ENCODE measurements at regions not wholly inside any gene's neighbourhood (a gene's known extent, or its start where the extent isn't known, plus 50 kb on each side); places are given as distances from the start of the nearest gene placed in this dataset.

GRCh38 chr11:70524096-70524922 lies 126.0 kb downstream of the CTTN start:
- Histone ChIP-seq H3K36me3 (ENCODE audit: low read depth) (no peaks in the 10 kb centered on the region), H3K79me2 (ENCODE audit: low read depth) (no peaks in the 10 kb centered on the region), H3F3A (ENCODE audit: insufficient read depth, low read depth) (no peaks in the 10 kb centered on the region), H2AFZ (no peak overlapping the region), H4K20me1 (ENCODE audit: insufficient read depth) (peaks cover 43% of the 10 kb centered on the region), H3K9me2 (ENCODE audit: insufficient read depth) (no peaks in the 10 kb centered on the region), H3K27ac (no peak overlapping the region), H3K9me3 (ENCODE audit: insufficient read depth, low read depth) (no peaks in the 10 kb centered on the region), H3K4me3 (no peak overlapping the region), H3K4me2 (no peak overlapping the region), H3K4me1 (replicated peaks; ENCODE audit: insufficient read depth) (no peaks in the 10 kb centered on the region), H3K27me3 (ENCODE audit: insufficient read depth, low read depth) (no peaks in the 10 kb centered on the region)
- no peak for DNase-seq
- intact Hi-C loops (cut with micrococcal nuclease; ENCODE audit: unreplicated experiment), result no loop called here
- ChIA-PET POLR2A (ENCODE audit: unreplicated experiment) (no interaction called here), CTCF (interaction anchor here (0.8 kb wide), 1 partner anchor 56 kb away, joined by 3 read pairs; no protein-coding TSS in a partner anchor)
- TF ChIP-seq EZH2 (IDR thresholded peaks at IDR 0.05; ENCODE audit: low read depth), result no peak
- no peak for TF ChIP-seq CTCF (conservative IDR thresholded peaks at IDR 0.05)
- BruUV-seq (replicated peaks), result no TSS peak

GRCh38 chr11:70525006-70525405 lies 126.7 kb downstream of the CTTN start:
- Histone ChIP-seq H3K4me2 (no peak overlapping the region), H3K4me3 (no peak overlapping the region), H3K9me3 (ENCODE audit: insufficient read depth, low read depth) (no peaks in the 10 kb centered on the region), H3K79me2 (ENCODE audit: low read depth) (no peaks in the 10 kb centered on the region), H4K20me1 (ENCODE audit: insufficient read depth) (peaks cover 41% of the 10 kb centered on the region), H2AFZ (no peak overlapping the region), H3K27ac (no peak overlapping the region), H3K27me3 (ENCODE audit: insufficient read depth, low read depth) (no peaks in the 10 kb centered on the region), H3K9me2 (ENCODE audit: insufficient read depth) (no peaks in the 10 kb centered on the region), H3K36me3 (ENCODE audit: low read depth) (no peaks in the 10 kb centered on the region), H3K4me1 (replicated peaks; ENCODE audit: insufficient read depth) (no peaks in the 10 kb centered on the region), H3F3A (ENCODE audit: insufficient read depth, low read depth) (no peaks in the 10 kb centered on the region)
- TF ChIP-seq CTCF (conservative IDR thresholded peaks at IDR 0.05) (no peak), EZH2 (IDR thresholded peaks at IDR 0.05; ENCODE audit: low read depth) (no peak)
- no TSS peak for BruUV-seq (replicated peaks)
- ChIA-PET CTCF (interaction anchor here (0.8 kb wide), 1 partner anchor 57 kb away, joined by 3 read pairs; no protein-coding TSS in a partner anchor), POLR2A (ENCODE audit: unreplicated experiment) (no interaction called here)
- no peak for DNase-seq
- intact Hi-C loops (cut with micrococcal nuclease; ENCODE audit: unreplicated experiment), result no loop called here

GRCh38 chr11:70525466-70525865 lies 127.1 kb downstream of the CTTN start:
- no peaks in the 10 kb centered on the region for H3F3A ChIP-seq (ENCODE audit: insufficient read depth, low read depth)
- no peak for TF ChIP-seq EZH2 (IDR thresholded peaks at IDR 0.05; ENCODE audit: low read depth)
- no peak for TF ChIP-seq CTCF (conservative IDR thresholded peaks at IDR 0.05)
- no peak overlapping the region for H3K27ac ChIP-seq
- CTCF ChIA-PET, result interaction anchor here (0.8 kb wide), 1 partner anchor 58 kb away, joined by 3 read pairs; no protein-coding TSS in a partner anchor
- no peak overlapping the region for H2AFZ ChIP-seq
- no peaks in the 10 kb centered on the region for H3K4me1 ChIP-seq (replicated peaks; ENCODE audit: insufficient read depth)
- peaks cover 37% of the 10 kb centered on the region for H4K20me1 ChIP-seq (ENCODE audit: insufficient read depth)
- no peak overlapping the region for H3K4me3 ChIP-seq
- no peaks in the 10 kb centered on the region for H3K36me3 ChIP-seq (ENCODE audit: low read depth)
- no peak overlapping the region for H3K4me2 ChIP-seq
- H3K79me2 ChIP-seq (ENCODE audit: low read depth), result no peaks in the 10 kb centered on the region
- BruUV-seq (replicated peaks), result no TSS peak
- H3K9me2 ChIP-seq (ENCODE audit: insufficient read depth), result no peaks in the 10 kb centered on the region
- intact Hi-C loops (cut with micrococcal nuclease; ENCODE audit: unreplicated experiment), result no loop called here
- H3K27me3 ChIP-seq (ENCODE audit: insufficient read depth, low read depth), result no peaks in the 10 kb centered on the region
- POLR2A ChIA-PET (ENCODE audit: unreplicated experiment), result no interaction called here
- no peaks in the 10 kb centered on the region for H3K9me3 ChIP-seq (ENCODE audit: insufficient read depth, low read depth)
- no peak for DNase-seq
